NOMO-1 treated with DMSO at 0.1 percent for 48 hours (cell line): ENCODE measurements at regions not wholly inside any gene's neighbourhood (a gene's known extent, or its start where the extent isn't known, plus 50 kb on each side); places are given as distances from the start of the nearest gene placed in this dataset.

ENCODE experiments used
- DNase-seq: peaks from one replicate; lab custom pipeline; 2025; ENCODE audit not compliant: unreplicated experiment; lab: John Stamatoyannopoulos, UW

- no peak for DNase-seq
Observed at GRCh38 chr2:146135245-146135644, 1615.3 kb upstream of the ZEB2 start.

GRCh38 chr2:146131785-146132184 lies 1611.9 kb upstream of the ZEB2 start:
- no peak for DNase-seq

GRCh38 chr2:146131048-146131447 lies 1611.1 kb upstream of the ZEB2 start:
- no peak for DNase-seq

- DNase-seq, result no peak
Observed at GRCh38 chr2:146130290-146130689, 1610.4 kb upstream of the ZEB2 start.

- no peak for DNase-seq
Observed at GRCh38 chr2:146129231-146129630, 1609.3 kb upstream of the ZEB2 start.

GRCh38 chr2:146128216-146128615 lies 1608.3 kb upstream of the ZEB2 start:
- DNase-seq, result no peak

DNA sequence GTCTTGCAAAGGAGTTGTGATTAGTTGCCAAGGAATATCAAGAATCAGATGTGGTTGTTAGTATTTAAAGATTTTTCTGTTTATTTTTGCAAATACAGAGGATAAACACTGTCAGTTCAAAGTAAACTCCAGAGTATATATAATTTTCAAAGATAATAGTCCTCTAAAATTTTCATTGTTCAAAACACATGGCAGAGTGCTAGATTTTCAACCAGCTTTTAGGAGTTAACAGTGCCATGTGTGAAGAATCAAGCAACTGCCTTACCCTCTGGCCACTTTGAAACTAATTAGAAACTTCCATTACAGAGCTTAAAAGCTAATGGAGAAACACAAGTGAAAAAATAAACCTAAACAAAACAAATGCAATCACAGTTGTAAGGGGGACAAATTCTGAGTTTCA lies 1605.6 kb upstream of the ZEB2 start:
- DNase-seq, result no peak

DNA sequence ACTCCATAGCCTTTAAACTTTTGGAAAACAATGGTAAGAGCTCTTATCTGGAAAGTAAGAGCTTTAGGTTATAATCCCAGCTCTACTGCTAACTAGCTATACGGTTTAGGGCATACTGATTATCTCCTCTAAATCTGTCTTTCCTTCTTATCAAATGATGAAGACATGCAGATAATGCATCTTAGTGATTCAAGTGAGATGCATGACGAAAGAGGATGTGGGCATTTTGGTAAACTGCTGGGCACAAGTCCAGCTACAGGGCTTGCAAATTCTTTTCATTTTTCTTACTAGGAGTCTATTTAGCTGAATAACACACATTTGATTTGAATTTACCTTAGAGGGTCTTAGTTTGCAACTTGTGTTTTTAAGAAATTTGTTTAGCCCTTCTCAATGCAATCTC lies 1604.8 kb upstream of the ZEB2 start:
- DNase-seq, result peak; percentile 33

DNA sequence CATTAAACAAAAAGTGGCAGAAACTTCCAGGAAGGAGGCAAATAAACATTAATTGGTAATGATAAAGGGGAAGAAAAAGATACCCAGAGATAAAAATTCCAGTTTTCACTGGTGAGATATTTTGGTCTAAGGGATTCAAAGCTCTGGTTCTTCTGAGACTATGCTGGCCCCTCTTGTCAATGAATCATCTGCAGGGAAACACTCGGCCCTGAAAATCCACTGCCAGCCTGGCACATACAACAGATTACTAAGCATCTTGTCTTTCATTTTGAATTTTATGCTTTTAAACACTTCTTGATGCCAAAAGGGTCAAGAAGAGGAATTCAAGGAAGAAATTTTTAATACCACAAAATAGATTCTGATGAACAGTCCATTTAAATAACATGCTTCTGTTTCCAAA lies 1603.8 kb upstream of the ZEB2 start:
- no peak for DNase-seq

- DNase-seq, result no peak
Observed at GRCh38 chr2:146123256-146123655, 1603.3 kb upstream of the ZEB2 start.

DNA sequence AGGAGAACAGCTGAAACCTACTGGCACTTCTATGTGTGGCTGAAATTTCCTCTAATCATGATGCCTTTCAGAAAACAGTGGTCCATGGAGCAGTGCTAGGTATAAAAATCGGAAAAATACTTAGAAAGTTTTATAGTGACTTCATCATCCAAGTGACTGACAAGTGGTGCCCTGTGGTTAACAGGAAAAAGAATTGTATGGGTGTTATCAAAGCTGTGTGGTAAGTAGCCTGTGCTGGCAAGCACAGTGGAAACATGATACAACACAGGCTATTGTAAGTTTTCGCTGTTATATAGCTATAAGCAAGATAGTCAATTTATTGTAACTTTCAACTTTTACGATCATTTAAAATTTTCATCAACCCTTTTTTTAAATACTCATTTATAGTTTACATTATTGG lies 1599.7 kb upstream of the ZEB2 start:
- DNase-seq, result no peak

DNA sequence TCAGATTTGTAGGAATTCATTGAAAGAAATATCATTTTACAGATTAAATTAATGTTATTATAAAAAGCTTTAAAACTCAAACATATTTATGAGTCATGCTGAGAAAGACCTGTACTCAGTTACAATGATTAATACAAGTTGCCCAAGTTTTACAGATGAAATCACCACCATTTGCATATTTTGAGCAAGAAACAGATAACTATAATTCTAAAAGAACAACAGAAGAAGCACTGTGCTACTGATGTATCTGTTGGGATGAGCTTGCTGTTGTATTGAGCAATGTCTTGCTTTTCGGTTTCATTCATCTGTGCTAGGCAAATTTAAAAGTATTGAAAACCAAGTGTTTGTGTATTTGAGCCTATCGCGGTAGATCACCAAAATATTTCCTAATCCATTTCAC lies 1589.1 kb upstream of the ZEB2 start:
- DNase-seq, result no peak

DNA sequence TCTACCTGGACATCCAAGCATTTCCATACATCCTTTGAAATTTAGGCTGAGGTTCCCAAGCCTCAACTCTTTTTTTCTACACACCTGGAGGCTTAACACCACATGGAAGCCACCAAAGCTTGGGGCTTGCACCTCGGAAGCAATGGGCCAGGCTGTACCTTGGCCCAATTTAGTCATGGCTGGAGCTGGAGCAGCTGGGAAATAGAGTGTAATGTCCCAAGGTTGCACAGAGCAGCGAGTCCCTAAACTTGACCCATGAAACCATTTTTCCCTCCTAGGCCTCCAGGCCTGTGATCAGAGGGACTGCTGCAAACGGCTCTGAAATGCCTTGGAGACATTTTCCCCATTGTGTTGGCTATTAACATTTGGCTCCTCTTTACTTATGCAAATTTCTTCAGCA lies 1574.3 kb upstream of the ZEB2 start:
- DNase-seq, result no peak

GRCh38 chr2:146081459-146081858 lies 1561.5 kb upstream of the ZEB2 start:
- no peak for DNase-seq

DNA sequence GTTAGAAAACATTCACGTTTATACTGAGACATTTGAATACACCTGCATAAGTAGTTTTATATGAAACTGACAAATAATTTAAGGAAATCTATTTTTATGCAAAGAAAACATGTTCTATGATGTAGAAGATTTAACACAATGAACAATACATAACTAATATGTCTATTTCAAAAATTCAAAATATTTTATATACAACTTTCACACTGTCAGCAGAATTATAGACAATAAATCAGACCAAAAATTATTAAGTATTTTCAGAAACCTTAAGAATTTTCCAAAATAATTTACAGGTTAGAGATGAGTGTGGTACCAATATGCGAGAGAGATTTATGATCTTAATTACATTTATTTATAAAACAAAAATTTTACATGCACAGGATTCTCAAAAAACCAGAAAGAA lies 1561.0 kb upstream of the ZEB2 start:
- no peak for DNase-seq

DNA sequence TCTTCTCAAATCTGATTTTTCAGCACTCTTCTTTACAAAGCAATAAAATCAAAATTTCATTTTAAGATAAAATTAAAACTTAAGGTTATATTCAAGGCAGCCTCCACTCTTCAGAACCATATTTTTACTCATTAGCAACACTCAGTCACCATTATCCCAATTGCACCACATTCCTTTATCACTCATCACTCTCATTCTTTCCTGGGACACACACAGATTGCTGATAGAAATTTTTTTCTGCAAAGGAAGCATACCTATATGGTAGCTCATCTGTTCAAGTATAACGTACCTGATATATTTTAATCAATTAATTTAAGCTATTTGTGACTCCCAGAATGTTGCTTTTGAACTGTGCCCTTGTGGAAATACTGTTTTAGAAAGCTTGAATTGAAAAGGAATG lies 1559.3 kb upstream of the ZEB2 start:
- no peak for DNase-seq

- DNase-seq, result no peak
Observed at GRCh38 chr2:146077156-146077555, 1557.2 kb upstream of the ZEB2 start.

GRCh38 chr2:146068051-146068450 lies 1548.1 kb upstream of the ZEB2 start:
- no peak for DNase-seq

DNA sequence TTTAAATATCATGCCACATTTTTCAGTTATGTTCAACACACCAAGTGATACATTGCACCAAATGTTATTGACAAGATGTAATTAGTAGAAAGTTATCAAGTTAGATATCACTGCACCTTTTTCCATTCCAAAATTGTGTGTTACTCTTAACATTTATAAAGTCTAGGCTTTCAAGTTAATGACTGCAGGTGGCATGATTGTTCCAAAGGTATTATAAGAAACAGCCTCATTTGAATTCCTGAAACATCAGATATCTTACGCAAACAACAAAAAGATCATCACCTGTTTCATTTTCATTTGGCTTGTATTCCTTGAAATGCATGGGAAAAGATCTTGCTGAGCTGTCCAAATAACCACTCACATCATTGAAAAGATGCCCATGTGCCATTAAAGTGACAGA lies 1528.2 kb upstream of the ZEB2 start:
- no peak for DNase-seq

DNA sequence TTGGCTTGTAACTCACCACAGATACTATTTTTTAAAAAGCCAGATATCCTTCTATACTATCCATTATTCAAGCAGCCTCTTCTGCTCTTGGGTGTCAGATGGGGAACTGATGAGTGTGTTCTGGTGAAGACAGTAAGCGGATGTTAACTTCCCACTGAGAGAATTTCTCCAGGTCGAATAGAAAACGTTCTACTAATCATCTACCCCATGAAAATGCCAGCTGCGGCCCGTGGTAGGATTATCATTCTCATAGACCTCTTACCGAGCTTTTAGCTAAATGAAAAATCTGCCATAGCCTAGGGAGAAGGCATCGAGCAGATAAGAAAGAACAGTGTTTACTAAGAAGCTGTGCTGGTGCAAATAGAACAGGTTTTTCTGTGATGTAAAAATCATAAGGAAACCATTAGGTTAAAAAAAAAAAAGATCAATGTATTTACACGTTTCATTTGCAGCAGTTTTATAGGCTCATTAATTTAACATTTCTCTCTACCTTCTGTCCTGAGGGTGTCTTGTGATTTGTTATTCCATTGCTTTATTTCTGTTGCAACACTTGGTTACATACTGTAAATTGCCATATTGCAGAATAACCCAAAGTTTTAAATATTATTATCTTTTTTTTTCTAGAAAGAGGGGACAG lies 1521.5 kb upstream of the ZEB2 start:
- DNase-seq, result no peak

GRCh38 chr2:146040051-146040450 lies 1520.1 kb upstream of the ZEB2 start:
- no peak for DNase-seq

- DNase-seq, result no peak
Observed at GRCh38 chr2:146038014-146038413, 1518.1 kb upstream of the ZEB2 start.

GRCh38 chr2:146037334-146037870 lies 1517.5 kb upstream of the ZEB2 start:
- no peak for DNase-seq
